ENCODE measurements at regions not wholly inside any gene's neighbourhood (a gene's known extent, or its start where the extent isn't known, plus 50 kb on each side); places are given as distances from the start of the nearest gene placed in this dataset.
"Not testable (repeated sequence)": the region's sequence is repeated elsewhere in the genome, so short reads cannot be mapped to it uniquely, and the experiment has no call there.

DNA sequence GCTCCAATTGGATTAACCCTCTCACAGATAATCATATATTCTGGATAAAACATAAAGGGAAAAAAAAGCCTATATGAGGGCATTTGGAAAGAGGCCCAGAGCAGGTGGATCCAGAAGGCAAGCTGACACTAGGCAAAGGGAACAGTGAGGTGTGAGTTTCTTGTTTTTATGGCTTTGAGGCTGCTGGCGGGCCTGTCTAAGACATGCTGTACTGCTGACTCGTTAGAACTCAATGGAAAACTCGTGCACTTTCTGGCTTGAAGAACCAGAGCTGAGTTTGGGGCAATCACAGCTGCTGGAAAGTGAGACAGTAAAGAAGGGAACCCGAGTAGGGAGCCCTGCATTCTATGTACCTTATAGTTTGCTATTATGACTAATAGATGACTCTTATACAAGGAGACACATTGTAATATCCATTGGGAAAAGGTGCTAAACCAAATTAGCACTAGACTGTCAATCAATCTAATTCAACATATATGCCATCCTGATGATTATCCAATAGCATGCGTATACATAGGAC lies 637.1 kb downstream of the GATA3 start:
- Mint-ChIP-seq H3K4me1 (no peaks in the 10 kb centered on the region), H3K36me3 (no peaks in the 10 kb centered on the region), H3K27me3 (no peaks in the 10 kb centered on the region), H3K4me3 (no peak overlapping the region), H3K9me3 (peaks cover 3% of the 10 kb centered on the region), H3K27ac (no peak overlapping the region)
- no peak for DNase-seq (ENCODE audit: low spot score in 2 of 2)
- no peak for ATAC-seq (ENCODE audit: low read depth)

DNA sequence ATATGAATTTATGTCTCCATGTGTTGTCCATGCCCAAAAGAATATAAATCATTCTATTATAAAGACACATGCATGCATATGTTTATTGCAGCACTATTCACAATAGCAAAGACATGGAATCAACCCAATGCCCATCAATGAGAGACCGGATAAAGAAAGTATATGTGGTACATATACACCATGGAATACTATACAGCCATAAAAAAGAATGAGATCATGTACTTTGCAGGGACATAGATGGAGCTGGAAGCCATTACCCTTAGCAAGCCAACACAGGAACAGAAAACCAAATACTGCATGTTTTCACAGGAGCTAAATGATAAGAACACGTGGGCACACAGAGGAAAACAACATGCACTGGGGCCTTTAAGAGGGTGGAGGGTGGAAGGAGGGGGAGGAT lies 639.1 kb downstream of the GATA3 start:
- H3K4me3 Mint-ChIP-seq; ATAC-seq (ENCODE audit: low read depth); H3K27ac Mint-ChIP-seq; H3K9me3 Mint-ChIP-seq; DNase-seq (ENCODE audit: low spot score in 2 of 2); H3K4me1 Mint-ChIP-seq; H3K36me3 Mint-ChIP-seq; H3K27me3 Mint-ChIP-seq: not testable (repeated sequence)

DNA sequence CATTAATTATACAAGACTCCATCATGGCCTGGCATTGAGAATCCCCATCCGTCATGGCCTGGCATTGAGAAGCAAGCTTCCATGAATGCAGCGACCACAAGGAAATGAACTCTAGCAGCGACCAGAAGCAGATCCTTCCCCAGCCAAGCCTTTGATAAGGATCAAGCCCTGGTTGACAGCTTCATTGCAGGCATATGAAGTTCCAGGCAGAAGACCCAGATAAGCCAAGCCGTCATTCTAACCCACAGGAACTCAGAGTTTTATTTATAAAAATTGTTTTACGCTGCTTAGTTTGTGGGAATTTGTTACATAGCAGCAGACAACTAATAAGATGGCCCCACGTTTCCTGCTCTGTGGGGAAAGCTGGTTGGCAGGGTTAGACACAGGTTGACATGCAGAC lies 642.3 kb downstream of the GATA3 start:
- Mint-ChIP-seq H3K9me3 (peaks cover 9% of the 10 kb centered on the region), H3K27me3 (no peaks in the 10 kb centered on the region), H3K36me3 (no peaks in the 10 kb centered on the region), H3K27ac (no peak overlapping the region), H3K4me3 (no peak overlapping the region), H3K4me1 (no peaks in the 10 kb centered on the region)
- ATAC-seq (ENCODE audit: low read depth) (no peak), DNase-seq (ENCODE audit: low spot score in 2 of 2) (no peak)

GRCh38 chr10:8700689-8701088 lies 646.2 kb downstream of the GATA3 start:
- DNase-seq (ENCODE audit: low spot score in 2 of 2) (no peak), ATAC-seq (ENCODE audit: low read depth) (no peak)
- peaks cover 5% of the 10 kb centered on the region for H3K9me3 Mint-ChIP-seq
- H3K36me3 Mint-ChIP-seq: no peaks in the 10 kb centered on the region
- H3K4me3 Mint-ChIP-seq: no peak overlapping the region
- no peaks in the 10 kb centered on the region for H3K4me1 Mint-ChIP-seq
- H3K27me3 Mint-ChIP-seq: no peaks in the 10 kb centered on the region
- H3K27ac Mint-ChIP-seq: no peak overlapping the region

GRCh38 chr10:8702181-8702580 lies 647.7 kb downstream of the GATA3 start:
- DNase-seq (ENCODE audit: low spot score in 2 of 2): no peak
- peaks cover 5% of the 10 kb centered on the region for H3K9me3 Mint-ChIP-seq

DNA sequence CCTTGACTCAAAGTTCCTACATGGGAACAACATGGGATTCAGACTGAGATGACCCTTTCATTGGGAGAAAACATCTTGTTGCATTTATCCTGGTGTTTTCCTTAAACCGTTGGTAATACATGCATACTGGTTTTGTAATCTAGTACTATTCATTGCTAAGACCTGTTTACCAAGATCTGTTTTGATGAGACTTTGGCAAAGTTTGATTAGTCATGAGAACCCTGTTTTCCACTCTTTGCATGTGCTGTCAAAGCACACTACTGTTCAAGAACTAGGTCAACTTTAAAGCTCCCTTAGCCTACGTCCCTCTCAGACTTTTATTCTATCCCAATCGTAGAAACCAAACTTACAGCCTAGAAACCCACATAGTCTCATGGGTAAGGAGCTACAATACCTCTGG lies 650.9 kb downstream of the GATA3 start:
- Mint-ChIP-seq H3K4me3 (no peak overlapping the region), H3K27me3 (no peaks in the 10 kb centered on the region), H3K36me3 (no peaks in the 10 kb centered on the region), H3K27ac (no peak overlapping the region), H3K4me1 (no peaks in the 10 kb centered on the region), H3K9me3 (peaks cover 4% of the 10 kb centered on the region)
- DNase-seq (ENCODE audit: low spot score in 2 of 2): no peak
- no peak for ATAC-seq (ENCODE audit: low read depth)

More at GRCh38 chr10:8702181-8702580, 647.7 kb downstream of the GATA3 start:
- no peaks in the 10 kb centered on the region for H3K27me3 Mint-ChIP-seq
- H3K4me3 Mint-ChIP-seq: no peak overlapping the region
- H3K27ac Mint-ChIP-seq: no peak overlapping the region
- H3K36me3 Mint-ChIP-seq: no peaks in the 10 kb centered on the region
- no peak for ATAC-seq (ENCODE audit: low read depth)
- H3K4me1 Mint-ChIP-seq: no peaks in the 10 kb centered on the region

- no peak for ATAC-seq (ENCODE audit: low read depth)
- Mint-ChIP-seq H3K4me1 (no peaks in the 10 kb centered on the region), H3K4me3 (no peak overlapping the region), H3K27me3 (no peaks in the 10 kb centered on the region), H3K9me3 (peaks cover 11% of the 10 kb centered on the region), H3K27ac (no peak overlapping the region), H3K36me3 (peaks cover 1% of the 10 kb centered on the region)
- DNase-seq (ENCODE audit: low spot score in 2 of 2): no peak
Measured at GRCh38 chr10:8712656-8713055, 658.2 kb downstream of the GATA3 start.

GRCh38 chr10:8719971-8720370 lies 665.5 kb downstream of the GATA3 start:
- H3K4me1 Mint-ChIP-seq: no peaks in the 10 kb centered on the region
- H3K27ac Mint-ChIP-seq: no peak overlapping the region
- DNase-seq (ENCODE audit: low spot score in 2 of 2) (no peak), ATAC-seq (ENCODE audit: low read depth) (no peak)
- H3K9me3 Mint-ChIP-seq: peaks cover 25% of the 10 kb centered on the region
- H3K4me3 Mint-ChIP-seq: no peak overlapping the region
- peaks cover 1% of the 10 kb centered on the region for H3K36me3 Mint-ChIP-seq
- H3K27me3 Mint-ChIP-seq: no peaks in the 10 kb centered on the region

- H3K27me3 Mint-ChIP-seq: no peaks in the 10 kb centered on the region
- H3K4me3 Mint-ChIP-seq: no peak overlapping the region
- no peaks in the 10 kb centered on the region for H3K36me3 Mint-ChIP-seq
- H3K9me3 Mint-ChIP-seq: peaks cover 20% of the 10 kb centered on the region
- no peak for ATAC-seq (ENCODE audit: low read depth)
- no peak for DNase-seq (ENCODE audit: low spot score in 2 of 2)
- no peaks in the 10 kb centered on the region for H3K4me1 Mint-ChIP-seq
- H3K27ac Mint-ChIP-seq: no peak overlapping the region
Measured at GRCh38 chr10:8721650-8722049, 667.2 kb downstream of the GATA3 start.

GRCh38 chr10:8722835-8723234 lies 668.3 kb downstream of the GATA3 start:
- H3K27ac Mint-ChIP-seq: no peak overlapping the region
- ATAC-seq (ENCODE audit: low read depth): no peak
- DNase-seq (ENCODE audit: low spot score in 2 of 2): no peak
- H3K36me3 Mint-ChIP-seq: no peaks in the 10 kb centered on the region
- H3K9me3 Mint-ChIP-seq: peaks cover 22% of the 10 kb centered on the region
- no peaks in the 10 kb centered on the region for H3K27me3 Mint-ChIP-seq
- H3K4me3 Mint-ChIP-seq: no peak overlapping the region
- no peaks in the 10 kb centered on the region for H3K4me1 Mint-ChIP-seq

DNA sequence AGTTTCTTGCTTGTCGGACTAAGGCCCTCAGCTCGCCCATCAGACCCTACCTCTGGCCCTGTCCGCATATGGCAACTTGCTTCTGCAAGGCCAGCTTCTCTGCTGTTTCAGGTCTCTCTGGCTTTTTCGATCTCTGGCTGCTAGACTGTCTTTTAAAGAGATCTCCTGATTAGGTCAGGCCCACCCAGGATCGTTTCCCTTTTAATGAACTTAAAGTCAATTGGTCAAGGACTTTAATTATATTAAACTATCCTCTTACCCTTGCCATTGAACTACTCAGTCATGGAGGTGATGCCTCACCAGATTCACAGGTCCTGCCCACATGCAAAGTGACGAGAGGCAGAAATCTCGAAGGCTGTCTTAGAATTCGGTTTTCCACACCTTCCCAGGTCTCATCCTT lies 670.9 kb downstream of the GATA3 start:
- no peaks in the 10 kb centered on the region for H3K27me3 Mint-ChIP-seq
- no peaks in the 10 kb centered on the region for H3K36me3 Mint-ChIP-seq
- ATAC-seq (ENCODE audit: low read depth) (no peak), DNase-seq (ENCODE audit: low spot score in 2 of 2) (no peak)
- no peak overlapping the region for H3K4me3 Mint-ChIP-seq
- peaks cover 7% of the 10 kb centered on the region for H3K9me3 Mint-ChIP-seq
- no peak overlapping the region for H3K27ac Mint-ChIP-seq
- no peaks in the 10 kb centered on the region for H3K4me1 Mint-ChIP-seq

DNA sequence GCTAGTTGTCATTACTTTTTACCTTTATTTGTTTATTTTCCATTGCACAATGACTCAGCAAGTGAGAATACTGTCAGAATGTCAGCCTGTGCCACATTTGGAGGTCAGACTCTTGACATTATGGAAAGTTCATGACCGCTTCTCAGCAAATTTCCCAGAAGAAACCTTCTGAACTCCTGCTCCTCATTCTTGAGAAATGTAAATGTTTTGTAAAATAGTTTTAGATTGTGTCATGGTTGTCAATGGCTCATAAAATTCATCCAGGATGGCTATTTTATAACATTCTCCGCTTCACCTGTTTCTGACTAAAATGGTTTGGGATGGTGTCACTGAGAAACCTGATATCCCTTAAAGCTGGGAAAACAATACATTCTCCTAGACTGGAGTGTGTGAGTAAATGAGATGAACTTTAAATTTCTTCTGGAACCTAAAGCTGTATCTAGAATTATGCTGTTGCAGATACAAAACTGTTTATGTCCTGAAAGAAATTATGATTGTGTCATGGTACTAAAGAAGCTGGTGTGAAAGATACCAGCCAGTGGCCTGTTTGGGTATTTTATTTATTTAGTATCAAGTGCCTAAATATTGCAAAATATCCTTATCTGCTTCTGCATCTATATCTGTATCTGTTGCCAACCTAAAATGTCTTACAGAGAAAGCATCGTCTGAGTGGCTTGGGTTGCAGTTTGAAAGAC lies 671.7 kb downstream of the GATA3 start:
- Mint-ChIP-seq H3K4me1 (no peaks in the 10 kb centered on the region), H3K9me3 (peaks cover 7% of the 10 kb centered on the region), H3K27me3 (no peaks in the 10 kb centered on the region), H3K4me3 (no peak overlapping the region), H3K36me3 (no peaks in the 10 kb centered on the region), H3K27ac (no peak overlapping the region)
- DNase-seq (ENCODE audit: low spot score in 2 of 2) (no peak), ATAC-seq (ENCODE audit: low read depth) (no peak)

DNA sequence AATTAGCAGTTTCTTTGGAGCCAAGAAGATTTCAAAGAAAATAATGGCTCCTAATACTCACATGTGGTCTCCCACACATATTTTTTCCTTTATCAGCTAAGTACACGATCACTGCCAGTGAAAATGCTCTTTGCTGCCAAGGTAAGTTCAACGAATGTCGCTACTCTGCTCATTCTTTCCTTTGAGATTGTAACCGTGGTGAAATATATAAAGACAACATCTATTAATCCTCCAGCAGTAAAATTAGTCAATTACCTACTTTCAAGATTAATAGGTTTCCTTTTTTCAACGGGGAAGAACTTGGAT lies 672.2 kb downstream of the GATA3 start:
- Mint-ChIP-seq H3K27me3 (no peaks in the 10 kb centered on the region), H3K4me1 (no peaks in the 10 kb centered on the region), H3K9me3 (peaks cover 5% of the 10 kb centered on the region), H3K4me3 (no peak overlapping the region), H3K27ac (no peak overlapping the region), H3K36me3 (no peaks in the 10 kb centered on the region)
- DNase-seq (ENCODE audit: low spot score in 2 of 2): no peak
- ATAC-seq (ENCODE audit: low read depth): no peak

GRCh38 chr10:8731121-8732095 lies 676.9 kb downstream of the GATA3 start:
- Mint-ChIP-seq H3K9me3 (peaks cover 6% of the 10 kb centered on the region), H3K4me1 (no peaks in the 10 kb centered on the region), H3K4me3 (no peak overlapping the region), H3K36me3 (no peaks in the 10 kb centered on the region), H3K27me3 (no peaks in the 10 kb centered on the region), H3K27ac (no peak overlapping the region)
- DNase-seq (ENCODE audit: low spot score in 2 of 2) (no peak), ATAC-seq (ENCODE audit: low read depth) (no peak)

Data from memory B cell (primary cell).